Stimulated activated CD8-positive, alpha-beta memory T cell treated with anti-CD3 and anti-CD28 coated beads, Interleukin-12 subunit alpha, Interleukin-12 subunit beta, amount 100 ng/mL, for 24 hours (primary cell): ENCODE measurements at regions not wholly inside any gene's neighbourhood (a gene's known extent, or its start where the extent isn't known, plus 50 kb on each side); places are given as distances from the start of the nearest gene placed in this dataset.
"Not testable (repeated sequence)": the region's sequence is repeated elsewhere in the genome, so short reads cannot be mapped to it uniquely, and the experiment has no call there.

ENCODE experiments used
- DNase-seq: peaks from one replicate; pipeline ENCODE4 v3.0.0-alpha.2; 2020; ENCODE audit errors: extremely low read depth

GRCh38 chr5:40141418-40141817, 538.3 kb upstream of the PTGER4 start:
- DNase-seq, result no peak

- DNase-seq, result no peak
Observed at GRCh38 chr5:40137223-40137622, 542.5 kb upstream of the PTGER4 start.

- DNase-seq, result no peak
Observed at GRCh38 chr5:40134883-40135520, 544.7 kb upstream of the PTGER4 start.

- DNase-seq, result no peak
Observed at GRCh38 chr5:40124367-40124766, 555.3 kb upstream of the PTGER4 start.

- no peak for DNase-seq
Observed at GRCh38 chr5:40121236-40121635, 558.5 kb upstream of the PTGER4 start.

- no peak for DNase-seq
Observed at GRCh38 chr5:40112875-40113274, 566.8 kb upstream of the PTGER4 start.

- DNase-seq, result not testable (repeated sequence)
Observed at GRCh38 chr5:40111036-40111435, 568.7 kb upstream of the PTGER4 start.

GRCh38 chr5:40108764-40109390, 570.8 kb upstream of the PTGER4 start:
- DNase-seq, result not testable (repeated sequence)

GRCh38 chr5:40107786-40108185, 571.9 kb upstream of the PTGER4 start:
- DNase-seq, result not testable (repeated sequence)

GRCh38 chr5:40106847-40107246, 572.9 kb upstream of the PTGER4 start:
- no peak for DNase-seq

GRCh38 chr5:40098313-40098712, 581.4 kb upstream of the PTGER4 start:
- no peak for DNase-seq

GRCh38 chr5:40093550-40093949, 586.2 kb upstream of the PTGER4 start:
- no peak for DNase-seq

GRCh38 chr5:40089269-40089668, 590.4 kb upstream of the PTGER4 start:
- no peak for DNase-seq

- no peak for DNase-seq
Observed at GRCh38 chr5:40084614-40085013, 595.1 kb upstream of the PTGER4 start.

GRCh38 chr5:40082313-40082712, 597.4 kb upstream of the PTGER4 start:
- DNase-seq, result no peak

- no peak for DNase-seq
Observed at GRCh38 chr5:40080191-40080590, 599.5 kb upstream of the PTGER4 start.

GRCh38 chr5:40078898-40079575, 600.7 kb upstream of the PTGER4 start:
- DNase-seq, result no peak

- no peak for DNase-seq
Observed at GRCh38 chr5:40074826-40075225, 604.9 kb upstream of the PTGER4 start.

- DNase-seq, result no peak
Observed at GRCh38 chr5:40073927-40074326, 605.8 kb upstream of the PTGER4 start.

GRCh38 chr5:40071870-40072269, 607.8 kb upstream of the PTGER4 start:
- no peak for DNase-seq

- no peak for DNase-seq
Observed at GRCh38 chr5:40066616-40067015, 613.1 kb upstream of the PTGER4 start.

GRCh38 chr5:40052808-40053207, 626.9 kb upstream of the PTGER4 start:
- DNase-seq, result no peak

GRCh38 chr5:40046792-40047191, 622.0 kb upstream of the DAB2 start:
- DNase-seq, result no peak
